Type B pancreatic cell (in vitro differentiated cells): ENCODE measurements at regions not wholly inside any gene's neighbourhood (a gene's known extent, or its start where the extent isn't known, plus 50 kb on each side); places are given as distances from the start of the nearest gene placed in this dataset.

ENCODE experiments used
- DNase-seq: peaks from one replicate; pipeline ENCODE4 v3.0.0; 2021; ENCODE audit warnings: mixed read lengths; ENCODE audit not compliant: unreplicated experiment; ENCODE audit errors: extremely low spot score
- H3K27ac Mint-ChIP-seq: 2 replicates; pipeline ENCODE4 v1.8.0; 2021; ENCODE audit warnings: mild to moderate bottlenecking, mixed read lengths
- H3K27me3 Mint-ChIP-seq: 2 replicates; pipeline ENCODE4 v1.8.0; 2021; ENCODE audit warnings: mixed read lengths
- H3K36me3 Mint-ChIP-seq: 2 replicates; pipeline ENCODE4 v1.8.0; 2021; ENCODE audit warnings: mixed read lengths
- H3K4me1 Mint-ChIP-seq: one replicate; pipeline ENCODE4 v1.8.0; 2021; ENCODE audit warnings: mixed read lengths; ENCODE audit not compliant: unreplicated experiment
- H3K4me3 Mint-ChIP-seq: 2 replicates; pipeline ENCODE4 v1.8.0; 2021; ENCODE audit warnings: mild to moderate bottlenecking, mixed read lengths
- H3K9me3 Mint-ChIP-seq: 2 replicates; pipeline ENCODE4 v1.8.0; 2021; ENCODE audit warnings: mixed read lengths
- TF ChIP-seq, protein P1 (sequence below): fragments of 200-600 bp; sonication (generic); conservative IDR thresholded peaks from 2 replicates; pipeline ENCODE4 v1.5.0; 2021; ENCODE audit warnings: antibody characterized with exemption, mild to moderate bottlenecking

- TF ChIP-seq, protein P1, sequence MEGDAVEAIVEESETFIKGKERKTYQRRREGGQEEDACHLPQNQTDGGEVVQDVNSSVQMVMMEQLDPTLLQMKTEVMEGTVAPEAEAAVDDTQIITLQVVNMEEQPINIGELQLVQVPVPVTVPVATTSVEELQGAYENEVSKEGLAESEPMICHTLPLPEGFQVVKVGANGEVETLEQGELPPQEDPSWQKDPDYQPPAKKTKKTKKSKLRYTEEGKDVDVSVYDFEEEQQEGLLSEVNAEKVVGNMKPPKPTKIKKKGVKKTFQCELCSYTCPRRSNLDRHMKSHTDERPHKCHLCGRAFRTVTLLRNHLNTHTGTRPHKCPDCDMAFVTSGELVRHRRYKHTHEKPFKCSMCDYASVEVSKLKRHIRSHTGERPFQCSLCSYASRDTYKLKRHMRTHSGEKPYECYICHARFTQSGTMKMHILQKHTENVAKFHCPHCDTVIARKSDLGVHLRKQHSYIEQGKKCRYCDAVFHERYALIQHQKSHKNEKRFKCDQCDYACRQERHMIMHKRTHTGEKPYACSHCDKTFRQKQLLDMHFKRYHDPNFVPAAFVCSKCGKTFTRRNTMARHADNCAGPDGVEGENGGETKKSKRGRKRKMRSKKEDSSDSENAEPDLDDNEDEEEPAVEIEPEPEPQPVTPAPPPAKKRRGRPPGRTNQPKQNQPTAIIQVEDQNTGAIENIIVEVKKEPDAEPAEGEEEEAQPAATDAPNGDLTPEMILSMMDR = no peak
- DNase-seq = peak; percentile 69
- peaks cover 18% of the 10 kb centered on the region for H3K4me1 Mint-ChIP-seq
- H3K27me3 Mint-ChIP-seq = peaks cover 73% of the 10 kb centered on the region
- peak overlapping the region; percentile 92 for H3K4me3 Mint-ChIP-seq
- peak overlapping the region; percentile 8 for H3K27ac Mint-ChIP-seq
- no peaks in the 10 kb centered on the region for H3K9me3 Mint-ChIP-seq
- no peaks in the 10 kb centered on the region for H3K36me3 Mint-ChIP-seq
Measured at GRCh38 chr3:28575746-28576613, 227.4 kb upstream of the AZI2 start.

GRCh38 chr3:28576614-28577200 lies 228.1 kb upstream of the AZI2 start:
- TF ChIP-seq, protein P1 = no peak
- H3K27me3 Mint-ChIP-seq = peaks cover 69% of the 10 kb centered on the region
- H3K4me1 Mint-ChIP-seq = peaks cover 18% of the 10 kb centered on the region
- H3K27ac Mint-ChIP-seq = peak overlapping the region; percentile 8
- H3K4me3 Mint-ChIP-seq = peak overlapping the region; percentile 92
- no peaks in the 10 kb centered on the region for H3K36me3 Mint-ChIP-seq
- H3K9me3 Mint-ChIP-seq = no peaks in the 10 kb centered on the region
- DNase-seq = no peak

DNA sequence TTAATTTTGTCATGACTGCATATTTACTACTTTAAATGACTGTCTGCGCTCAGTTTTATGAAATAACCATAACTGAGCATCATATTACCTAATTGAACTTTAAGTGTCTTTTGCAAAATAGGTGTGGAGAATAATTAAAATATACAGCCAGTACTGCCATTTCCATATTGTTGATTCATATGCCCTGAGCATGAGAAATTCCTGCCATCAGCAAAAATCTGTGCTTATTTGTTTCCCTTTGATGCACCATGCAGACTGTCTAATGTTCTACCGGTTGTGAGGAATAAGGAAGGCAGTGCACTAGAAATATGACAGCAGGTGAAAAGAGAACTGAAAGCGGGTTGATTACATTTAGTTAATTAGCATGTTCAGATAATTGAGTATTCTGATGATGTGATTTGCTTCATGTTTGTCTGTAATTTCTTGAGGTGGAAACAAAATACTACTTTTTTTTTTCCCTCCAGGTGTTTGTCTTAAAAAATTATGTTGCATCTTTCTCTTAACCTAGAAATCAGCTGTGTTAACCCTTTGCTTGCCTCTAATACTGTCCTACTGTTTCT lies 229.4 kb upstream of the AZI2 start:
- H3K9me3 Mint-ChIP-seq = no peaks in the 10 kb centered on the region
- no peak overlapping the region for H3K27ac Mint-ChIP-seq
- peaks cover 18% of the 10 kb centered on the region for H3K4me1 Mint-ChIP-seq
- DNase-seq = no peak
- no peaks in the 10 kb centered on the region for H3K36me3 Mint-ChIP-seq
- TF ChIP-seq, protein P1 = no peak
- H3K27me3 Mint-ChIP-seq = peaks cover 63% of the 10 kb centered on the region
- H3K4me3 Mint-ChIP-seq = no peak overlapping the region

DNA sequence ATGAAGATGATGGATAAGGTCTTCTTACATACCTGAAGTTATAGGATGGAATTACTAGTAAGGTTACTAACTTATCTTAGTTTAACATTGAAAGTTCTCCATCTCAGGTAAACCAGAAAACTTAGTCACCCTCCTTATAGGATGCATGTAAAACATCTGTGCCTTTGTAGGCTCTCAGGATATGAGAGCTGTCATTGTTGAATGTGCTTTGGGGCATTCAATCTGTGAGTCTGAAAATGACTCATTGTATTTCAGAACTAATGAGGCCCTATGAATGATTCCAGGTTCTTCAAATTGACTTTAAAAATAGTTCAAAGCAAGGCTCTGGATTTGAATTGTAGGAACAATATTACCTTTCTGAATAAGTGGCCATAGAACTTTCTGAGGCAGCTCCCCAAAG lies 237.7 kb upstream of the AZI2 start:
- peaks cover 7% of the 10 kb centered on the region for H3K27me3 Mint-ChIP-seq
- no peaks in the 10 kb centered on the region for H3K4me1 Mint-ChIP-seq
- no peak for DNase-seq
- H3K9me3 Mint-ChIP-seq = no peaks in the 10 kb centered on the region
- TF ChIP-seq, protein P1 = no peak
- H3K36me3 Mint-ChIP-seq = no peaks in the 10 kb centered on the region
- no peak overlapping the region for H3K27ac Mint-ChIP-seq
- H3K4me3 Mint-ChIP-seq = no peak overlapping the region

DNA sequence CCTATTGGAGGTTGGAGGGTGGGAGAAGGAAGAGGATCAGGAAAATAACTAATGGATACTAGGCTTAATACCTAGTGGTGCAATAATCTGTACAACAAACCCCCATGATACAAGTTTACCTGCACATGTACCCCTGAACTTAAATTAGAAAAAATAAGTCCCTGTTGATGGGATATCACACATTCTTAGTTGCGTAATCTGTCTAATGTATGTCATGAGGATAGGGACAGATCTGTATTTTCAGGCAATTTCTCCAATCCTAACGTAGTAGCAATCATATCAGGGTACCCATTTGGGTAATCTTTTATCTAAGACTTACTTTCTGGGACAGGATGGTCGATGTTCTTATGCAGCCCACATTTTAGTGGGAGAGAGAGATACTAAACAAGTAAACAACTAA lies 239.1 kb upstream of the AZI2 start:
- no peak for DNase-seq
- Mint-ChIP-seq H3K27ac (no peak overlapping the region), H3K4me1 (no peaks in the 10 kb centered on the region), H3K27me3 (peaks cover 7% of the 10 kb centered on the region), H3K36me3 (no peaks in the 10 kb centered on the region), H3K9me3 (no peaks in the 10 kb centered on the region), H3K4me3 (no peak overlapping the region)
- TF ChIP-seq, protein P1 = no peak
